ENCODE measurements at regions not wholly inside any gene's neighbourhood (a gene's known extent, or its start where the extent isn't known, plus 50 kb on each side); places are given as distances from the start of the nearest gene placed in this dataset.

- DNase-seq (no peak), ATAC-seq (no peak)
- Histone ChIP-seq H3K9me3 (peaks cover 3% of the 10 kb centered on the region), H3K4me1 (no peaks in the 10 kb centered on the region), H3K27ac (no peak overlapping the region), H3K27me3 (ENCODE audit: insufficient read depth in 3 of 3, low read length in 2 of 3) (no peaks in the 10 kb centered on the region), H3K4me3 (no peak overlapping the region), H3K36me3 (ENCODE audit: insufficient read depth in 1 of 2, low read depth in 1 of 2) (no peaks in the 10 kb centered on the region)
- no peak for TF ChIP-seq CTCF (IDR thresholded peaks at IDR 0.05)
- intact Hi-C loops (cut with DNase I) = no loop called here
- 60 to 71% (median 63%) methylated on average over 4 of the region's 4 CpGs for WGBS, 3 donors
Measured at GRCh38 chr4:13218326-13218958, 265.7 kb downstream of the RAB28 start.

GRCh38 chr4:13215560-13215959 is 268.6 kb downstream of the RAB28 start:
- intact Hi-C loops (cut with DNase I) = no loop called here
- peaks cover 3% of the 10 kb centered on the region for H3K9me3 ChIP-seq
- H3K36me3 ChIP-seq (ENCODE audit: insufficient read depth in 1 of 2, low read depth in 1 of 2) = no peaks in the 10 kb centered on the region
- DNase-seq = no peak
- ATAC-seq = no peak
- no peaks in the 10 kb centered on the region for H3K4me1 ChIP-seq
- H3K27me3 ChIP-seq (ENCODE audit: insufficient read depth in 3 of 3, low read length in 2 of 3) = no peaks in the 10 kb centered on the region
- WGBS, 3 donors = 76 to 92% (median 88%) methylated on average over 5 of the region's 5 CpGs
- no peak for TF ChIP-seq CTCF (IDR thresholded peaks at IDR 0.05)
- no peak overlapping the region for H3K27ac ChIP-seq
- H3K4me3 ChIP-seq = no peak overlapping the region

- WGBS, 3 donors = 78 to 83% (median 79%) methylated on average over 1 of the region's 1 CpG
- H3K36me3 ChIP-seq (ENCODE audit: insufficient read depth in 1 of 2, low read depth in 1 of 2) = no peaks in the 10 kb centered on the region
- ATAC-seq = no peak
- no peaks in the 10 kb centered on the region for H3K27me3 ChIP-seq (ENCODE audit: insufficient read depth in 3 of 3, low read length in 2 of 3)
- no peak for DNase-seq
- TF ChIP-seq CTCF (IDR thresholded peaks at IDR 0.05) = no peak
- peaks cover 3% of the 10 kb centered on the region for H3K9me3 ChIP-seq
- H3K4me3 ChIP-seq = no peak overlapping the region
- H3K27ac ChIP-seq = no peak overlapping the region
- intact Hi-C loops (cut with DNase I) = no loop called here
- no peaks in the 10 kb centered on the region for H3K4me1 ChIP-seq
Measured at GRCh38 chr4:13212936-13213335, 271.2 kb downstream of the RAB28 start.

GRCh38 chr4:13209600-13209999 is 274.5 kb downstream of the RAB28 start:
- Histone ChIP-seq H3K4me3 (no peak overlapping the region), H3K36me3 (ENCODE audit: insufficient read depth in 1 of 2, low read depth in 1 of 2) (no peaks in the 10 kb centered on the region), H3K9me3 (no peaks in the 10 kb centered on the region), H3K27me3 (ENCODE audit: insufficient read depth in 3 of 3, low read length in 2 of 3) (no peaks in the 10 kb centered on the region), H3K27ac (no peak overlapping the region), H3K4me1 (no peaks in the 10 kb centered on the region)
- WGBS, 3 donors = 56 to 73% (median 60%) methylated on average over 4 of the region's 4 CpGs
- intact Hi-C loops (cut with DNase I) = no loop called here
- ATAC-seq (no peak), DNase-seq (no peak)
- no peak for TF ChIP-seq CTCF (IDR thresholded peaks at IDR 0.05)

GRCh38 chr4:13208558-13209193 is 275.5 kb downstream of the RAB28 start:
- no peaks in the 10 kb centered on the region for H3K4me1 ChIP-seq
- no peaks in the 10 kb centered on the region for H3K36me3 ChIP-seq (ENCODE audit: insufficient read depth in 1 of 2, low read depth in 1 of 2)
- intact Hi-C loops (cut with DNase I) = no loop called here
- no peaks in the 10 kb centered on the region for H3K27me3 ChIP-seq (ENCODE audit: insufficient read depth in 3 of 3, low read length in 2 of 3)
- H3K27ac ChIP-seq = no peak overlapping the region
- no peaks in the 10 kb centered on the region for H3K9me3 ChIP-seq
- WGBS, 3 donors = 86 to 88% (median 88%) methylated on average over 3 of the region's 3 CpGs
- TF ChIP-seq CTCF (IDR thresholded peaks at IDR 0.05) = no peak
- H3K4me3 ChIP-seq = no peak overlapping the region
- DNase-seq (no peak), ATAC-seq (no peak)
